SIG-M5 treated with dmso at 0.1 percent for 504 hours (cell line): ENCODE measurements at regions not wholly inside any gene's neighbourhood (a gene's known extent, or its start where the extent isn't known, plus 50 kb on each side); places are given as distances from the start of the nearest gene placed in this dataset.
"Not testable (repeated sequence)": the region's sequence is repeated elsewhere in the genome, so short reads cannot be mapped to it uniquely, and the experiment has no call there.

ENCODE experiments used
- DNase-seq: peaks from one replicate; lab custom pipeline; 2025; ENCODE audit not compliant: unreplicated experiment; lab: John Stamatoyannopoulos, UW

DNA sequence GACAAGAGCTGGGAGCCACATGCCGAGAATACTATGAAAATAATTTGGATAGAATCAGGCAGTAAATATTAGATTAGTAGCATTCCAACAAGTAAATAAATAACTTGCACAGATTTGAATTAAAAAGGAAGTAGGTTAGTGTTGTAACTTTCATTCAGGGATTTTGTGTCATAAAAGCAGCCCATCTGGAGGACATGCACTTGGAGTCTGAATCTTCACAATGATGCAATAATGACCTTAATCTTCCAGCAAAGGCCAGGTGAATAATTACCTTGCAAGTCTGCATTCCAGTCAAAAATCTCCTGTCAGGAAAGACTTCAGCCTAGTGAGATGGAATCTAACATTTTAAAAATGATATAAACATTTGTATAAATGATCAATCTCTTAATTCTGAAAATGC, 518.1 kb downstream of the KCNJ2 start:
- DNase-seq, result no peak

DNA sequence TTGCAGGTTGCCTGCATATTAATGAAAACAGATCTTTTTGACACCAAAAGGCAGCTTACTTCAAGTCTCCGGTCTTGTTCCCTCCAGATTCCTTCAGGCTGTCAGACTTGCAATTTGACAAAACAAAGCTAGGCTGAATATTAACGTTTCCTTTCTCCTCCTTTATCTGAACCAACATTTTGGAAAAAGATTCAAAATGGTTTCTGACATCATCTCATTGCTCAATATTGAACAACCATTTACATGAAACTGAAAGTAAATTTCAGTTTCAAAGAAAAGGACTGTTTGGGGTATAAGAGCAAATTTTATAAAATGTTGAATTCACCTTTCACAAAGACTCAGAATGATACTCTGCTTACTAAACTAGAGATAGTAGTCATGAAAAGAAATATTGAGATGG, 521.8 kb downstream of the KCNJ2 start:
- no peak for DNase-seq

DNA sequence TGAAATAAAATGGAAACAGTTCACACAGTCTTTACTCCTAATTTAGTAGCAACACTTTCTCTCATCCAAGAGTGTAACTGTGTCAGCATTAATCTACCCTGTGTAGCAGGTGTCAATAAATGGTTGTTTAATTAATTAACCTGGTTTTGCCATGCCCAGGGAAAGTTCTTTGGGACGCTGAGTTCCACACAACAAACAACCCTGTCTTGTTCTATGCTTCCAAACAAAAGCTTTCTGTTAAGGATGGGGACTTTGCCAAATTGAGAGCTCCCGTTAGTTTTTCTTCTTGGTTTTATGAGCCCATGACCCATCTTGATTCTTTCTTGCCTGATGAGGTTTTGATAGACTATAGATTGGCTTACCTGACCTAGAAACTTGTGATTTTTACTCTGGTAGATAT, 530.1 kb downstream of the KCNJ2 start:
- DNase-seq, result no peak

DNA sequence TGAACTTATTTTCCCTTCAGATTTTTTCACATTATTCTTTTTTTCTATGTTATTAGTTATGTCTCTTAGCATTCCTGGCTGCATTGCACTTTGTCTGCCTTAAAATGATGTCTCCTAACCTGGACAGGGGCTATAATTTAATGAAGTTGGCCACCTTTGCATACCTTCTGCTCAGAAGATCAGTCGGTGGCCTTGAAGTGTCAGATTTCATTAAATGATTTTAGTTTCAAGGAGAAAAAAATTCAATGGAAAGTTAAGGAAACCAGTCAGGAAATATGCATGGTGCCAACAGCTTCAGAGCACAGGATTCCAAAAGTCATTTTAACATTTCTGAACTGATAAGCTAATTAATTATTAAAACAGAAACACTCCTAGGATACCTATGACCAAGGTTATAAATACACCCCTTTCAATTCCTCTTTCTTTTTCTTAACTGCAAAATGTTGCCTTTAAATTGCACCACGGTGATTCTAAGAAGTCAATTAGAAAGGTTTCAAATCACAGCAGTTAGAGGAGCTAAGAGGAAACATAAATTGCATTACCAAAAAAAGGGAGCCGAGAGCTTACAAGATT, 533.4 kb downstream of the KCNJ2 start:
- no peak for DNase-seq

DNA sequence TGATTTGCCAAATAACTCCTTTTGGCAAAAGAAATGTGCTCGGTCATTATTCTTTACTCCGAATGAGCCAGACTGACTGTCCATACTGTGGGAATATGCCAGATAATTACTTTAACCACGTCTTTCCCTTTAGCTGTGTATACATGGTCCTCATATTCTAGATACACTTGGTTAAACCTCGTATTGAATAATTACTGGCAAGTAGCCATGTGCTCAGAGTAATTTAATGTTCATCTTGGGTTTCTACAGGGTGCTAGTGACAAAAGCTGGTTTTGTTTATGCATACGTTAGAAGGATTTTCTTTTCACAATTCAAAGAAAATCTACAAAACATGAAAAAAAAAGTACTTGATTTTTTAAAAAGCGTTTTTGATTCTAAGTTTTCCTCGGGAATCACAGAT, 540.3 kb downstream of the KCNJ2 start:
- DNase-seq, result no peak

DNA sequence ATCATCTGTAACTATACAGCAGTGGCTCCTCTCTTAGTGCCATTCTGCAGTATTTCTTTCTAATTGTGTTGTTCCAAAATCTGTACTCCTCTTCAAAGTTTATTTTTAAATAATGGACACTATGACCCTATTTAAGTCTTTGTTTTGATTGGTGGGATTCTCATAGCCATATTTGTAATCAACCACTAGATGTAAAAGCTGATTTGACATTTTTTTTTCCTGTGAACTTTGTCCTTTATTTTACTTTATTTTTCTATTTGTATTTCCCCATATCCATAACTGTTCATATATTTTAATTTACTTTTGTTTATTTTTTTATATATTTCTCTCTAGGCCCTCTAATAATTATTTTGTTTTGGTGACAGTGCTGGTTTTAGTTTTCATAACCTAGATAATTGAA, 544.4 kb downstream of the KCNJ2 start:
- DNase-seq, result no peak

DNA sequence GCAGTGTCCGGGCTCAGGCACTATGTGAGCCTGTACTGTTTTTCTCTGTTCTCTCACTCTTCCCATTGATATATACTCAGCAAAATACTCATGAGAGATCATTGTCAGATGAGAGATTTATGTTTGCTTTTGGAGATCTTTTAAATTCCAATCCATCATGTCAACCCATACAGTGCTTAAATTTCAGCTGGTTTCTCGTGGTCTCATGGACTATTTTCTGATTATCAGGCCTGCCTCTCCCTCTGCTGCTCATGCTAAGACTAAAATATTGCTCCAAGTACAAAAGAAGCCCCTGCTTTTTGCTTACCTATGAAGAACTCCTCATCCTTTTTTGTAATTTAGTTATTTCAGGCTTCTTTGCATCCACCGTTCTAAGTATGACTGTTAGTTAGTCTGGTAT, 547.2 kb downstream of the KCNJ2 start:
- DNase-seq, result no peak

DNA sequence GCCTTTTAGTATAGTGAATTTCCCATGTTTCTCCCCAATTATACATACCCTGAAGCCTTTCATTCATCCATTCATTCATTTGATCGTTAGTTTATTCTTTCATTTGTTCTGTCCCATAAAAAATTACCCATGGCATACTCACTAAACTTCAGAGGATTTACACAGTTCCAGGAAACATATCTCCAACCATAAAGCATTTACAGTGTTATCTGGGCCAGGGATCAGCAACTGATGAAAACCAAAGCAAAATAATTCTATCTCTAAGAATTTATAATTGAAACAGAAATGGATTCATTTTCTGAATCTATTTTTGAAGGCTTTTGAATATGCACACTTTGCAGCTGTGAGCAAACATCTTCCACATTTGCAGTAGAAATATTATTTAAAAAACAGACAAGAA, 547.7 kb downstream of the KCNJ2 start:
- no peak for DNase-seq

DNA sequence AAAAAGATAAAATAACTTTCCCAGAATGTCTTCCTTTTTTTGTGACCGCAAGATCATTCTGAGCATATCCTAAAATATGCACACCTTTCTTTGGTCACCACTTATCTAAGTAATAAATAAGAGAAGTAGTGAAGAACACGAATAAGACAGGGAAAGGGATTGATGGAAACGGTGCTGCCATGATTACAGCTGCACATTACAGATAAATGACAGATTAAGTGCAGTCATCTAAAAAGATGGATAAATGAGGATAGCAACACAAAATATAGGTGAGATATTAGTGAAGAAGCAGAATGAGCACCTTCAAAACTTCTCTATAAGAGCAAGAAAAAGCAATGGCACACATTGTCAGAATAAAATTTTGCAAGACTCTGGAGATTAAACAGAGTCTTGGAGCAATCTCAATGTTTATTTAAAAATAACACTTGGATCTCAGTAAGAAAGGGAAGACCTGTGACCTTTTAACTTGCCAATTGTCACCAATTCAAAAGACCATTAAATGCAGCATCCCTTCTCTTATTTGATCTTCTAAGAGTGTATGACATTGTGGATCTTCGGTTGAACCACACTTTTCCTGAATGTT, 567.1 kb downstream of the KCNJ2 start:
- DNase-seq, result no peak

DNA sequence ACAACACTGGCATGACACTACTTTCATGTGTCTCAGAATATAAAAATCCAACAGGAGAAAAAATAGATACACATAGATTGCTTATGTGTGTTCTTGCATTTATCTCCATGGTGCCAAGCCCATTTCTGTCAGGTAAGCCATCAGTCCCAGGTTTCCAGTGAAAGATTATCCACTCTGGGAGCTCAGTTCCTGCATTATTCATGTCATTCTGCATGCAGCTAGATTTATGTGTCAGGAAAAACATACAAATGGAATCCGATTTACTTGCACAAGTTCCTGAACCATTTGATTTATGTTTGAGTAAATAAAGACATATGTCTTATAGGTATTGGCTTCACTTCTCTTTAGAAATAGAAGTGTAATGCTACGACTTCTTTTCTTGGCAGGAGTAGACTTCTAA, 569.7 kb downstream of the KCNJ2 start:
- DNase-seq, result no peak

DNA sequence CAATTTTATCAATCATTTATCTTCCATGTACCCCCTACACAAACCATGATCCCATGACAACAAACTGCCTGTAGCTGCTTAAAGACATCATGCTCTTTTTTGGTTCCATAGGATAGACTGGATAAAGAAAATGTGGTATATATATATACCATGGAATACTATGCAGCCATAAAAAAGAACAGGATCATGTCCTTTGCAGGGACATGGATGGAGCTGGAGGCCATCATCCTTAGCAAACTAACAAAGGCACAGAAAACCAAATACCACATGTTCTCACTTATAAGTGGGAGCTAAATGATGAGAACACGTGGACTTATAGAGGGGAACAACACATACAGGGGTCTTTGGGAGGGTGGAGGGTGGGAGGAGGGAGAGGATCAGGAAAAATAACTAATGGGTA, 577.2 kb downstream of the KCNJ2 start:
- not testable (repeated sequence) for DNase-seq

DNA sequence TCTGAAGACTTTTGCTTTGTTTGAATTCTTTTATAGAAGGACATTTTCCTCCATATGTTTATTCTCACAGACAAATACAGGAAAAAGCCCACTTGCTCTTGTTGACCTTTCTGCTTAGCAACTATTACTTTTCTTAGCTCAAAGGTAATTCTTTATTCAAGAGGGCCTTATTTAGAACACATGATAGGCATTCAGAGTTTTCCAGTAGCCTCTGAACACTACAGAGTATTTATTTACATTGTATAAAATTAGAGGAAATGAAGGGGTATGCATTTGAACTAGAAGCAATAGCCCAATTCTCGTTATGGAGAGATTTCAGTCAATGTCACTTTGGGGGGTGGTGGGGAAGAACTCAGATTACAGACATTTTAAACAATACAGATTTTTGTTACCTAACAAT, 581.7 kb downstream of the KCNJ2 start:
- DNase-seq, result no peak

DNA sequence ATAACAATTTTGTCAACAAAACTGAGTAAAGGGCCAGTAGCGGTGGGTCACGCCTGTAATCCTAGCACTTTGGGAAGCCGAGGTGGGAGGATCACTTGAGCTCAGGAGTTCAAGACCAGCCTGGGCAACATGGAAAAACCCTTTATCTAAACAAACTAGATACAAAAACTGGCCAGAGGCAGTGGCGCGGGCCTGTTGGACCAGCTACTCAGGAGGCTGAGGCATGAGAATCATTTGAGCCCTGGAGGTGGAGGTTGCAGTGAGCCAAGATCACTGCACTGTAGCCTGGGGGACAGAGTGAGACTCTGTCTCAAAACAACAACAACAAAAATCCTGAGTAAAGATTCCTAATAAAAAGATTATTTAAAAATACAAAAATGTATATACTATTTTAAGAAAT, 583.1 kb downstream of the KCNJ2 start:
- not testable (repeated sequence) for DNase-seq

DNA sequence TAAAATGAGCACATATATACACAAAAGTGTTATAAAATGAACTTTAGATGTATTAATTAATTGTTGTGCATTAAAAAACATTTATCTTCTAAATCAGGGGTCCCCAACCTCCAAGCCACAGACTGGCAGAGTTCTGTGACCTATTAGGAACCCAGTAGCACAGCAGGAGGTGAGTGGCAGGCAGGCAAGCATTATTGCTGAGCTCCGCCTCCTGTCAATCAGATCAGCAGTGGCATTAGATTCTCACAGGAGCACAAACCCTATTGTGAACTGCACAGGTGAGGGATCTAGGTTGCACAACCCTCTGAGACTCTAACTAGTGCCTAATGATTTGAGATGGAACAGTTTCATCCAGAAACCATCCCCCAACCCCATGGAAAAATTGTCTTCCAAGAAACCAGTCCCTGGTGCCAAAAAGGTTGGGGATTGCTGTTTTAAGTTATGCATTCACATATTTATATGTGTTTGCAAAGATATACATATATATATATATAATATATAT, 583.7 kb downstream of the KCNJ2 start:
- no peak for DNase-seq

DNA sequence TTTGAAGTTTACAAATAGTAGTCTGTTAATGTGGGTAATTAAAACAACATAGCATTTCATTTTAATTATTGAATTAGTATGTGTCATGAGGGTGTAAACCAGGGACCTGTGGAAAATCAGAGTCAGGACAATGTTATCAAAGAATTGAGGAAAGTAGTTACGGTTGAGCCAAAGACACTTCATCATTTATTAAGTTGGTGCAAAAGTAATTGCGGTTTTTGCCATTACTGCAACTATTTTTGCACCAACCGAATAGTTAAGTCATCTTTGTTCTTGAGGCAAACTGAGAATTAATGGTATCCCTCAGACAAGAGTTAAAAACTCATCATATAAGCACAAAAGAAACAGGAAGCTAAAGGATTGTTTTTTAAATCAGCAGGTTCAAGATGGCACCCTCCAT, 593.7 kb downstream of the KCNJ2 start:
- DNase-seq, result no peak

DNA sequence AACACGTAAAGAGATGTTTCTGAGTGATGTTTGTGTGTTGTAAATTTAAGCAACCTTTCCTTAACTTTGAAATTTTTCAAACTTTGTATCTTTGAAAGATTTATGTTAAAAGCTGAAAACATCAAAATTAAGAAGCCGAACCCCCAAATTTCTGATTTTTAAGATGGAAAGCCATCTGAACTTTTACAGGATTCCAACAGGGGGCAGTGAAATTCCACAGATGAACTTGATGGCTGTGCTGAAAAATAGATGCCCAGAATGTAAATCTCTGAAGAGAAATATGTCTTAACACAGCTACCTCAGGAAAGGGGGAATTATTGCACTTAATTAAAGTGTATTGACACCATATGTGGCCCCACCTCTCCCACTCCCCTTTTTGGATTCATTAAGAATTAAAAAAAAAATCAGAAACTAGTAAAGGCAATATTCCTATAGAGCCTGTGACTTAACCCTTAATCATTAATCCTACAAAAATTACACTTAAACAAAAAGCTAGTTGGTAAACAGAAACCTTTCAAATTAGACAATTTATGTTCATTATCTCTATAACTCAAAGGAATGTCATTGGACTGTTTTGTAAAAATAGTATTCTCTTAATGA, 597.9 kb downstream of the KCNJ2 start:
- DNase-seq, result peak; percentile 29

DNA sequence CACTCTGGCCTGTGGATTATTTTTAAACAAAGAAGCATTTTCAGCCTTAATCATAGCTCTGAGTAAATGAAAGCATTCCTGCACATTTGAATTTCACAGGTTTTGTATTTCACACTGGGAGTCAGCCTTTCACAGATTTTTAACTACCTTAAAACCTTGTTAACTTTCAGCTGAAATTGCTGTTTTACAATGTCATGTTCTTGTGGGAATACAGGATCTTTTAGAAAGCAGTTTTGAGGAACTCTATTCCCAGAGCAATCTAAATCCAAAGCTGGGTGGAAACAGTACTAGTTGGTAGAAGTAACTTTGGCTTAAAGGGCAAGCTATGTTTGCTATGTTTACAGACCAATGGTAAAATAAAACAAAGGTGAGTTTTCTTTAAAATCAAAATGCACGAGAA, 600.6 kb downstream of the KCNJ2 start:
- no peak for DNase-seq

DNA sequence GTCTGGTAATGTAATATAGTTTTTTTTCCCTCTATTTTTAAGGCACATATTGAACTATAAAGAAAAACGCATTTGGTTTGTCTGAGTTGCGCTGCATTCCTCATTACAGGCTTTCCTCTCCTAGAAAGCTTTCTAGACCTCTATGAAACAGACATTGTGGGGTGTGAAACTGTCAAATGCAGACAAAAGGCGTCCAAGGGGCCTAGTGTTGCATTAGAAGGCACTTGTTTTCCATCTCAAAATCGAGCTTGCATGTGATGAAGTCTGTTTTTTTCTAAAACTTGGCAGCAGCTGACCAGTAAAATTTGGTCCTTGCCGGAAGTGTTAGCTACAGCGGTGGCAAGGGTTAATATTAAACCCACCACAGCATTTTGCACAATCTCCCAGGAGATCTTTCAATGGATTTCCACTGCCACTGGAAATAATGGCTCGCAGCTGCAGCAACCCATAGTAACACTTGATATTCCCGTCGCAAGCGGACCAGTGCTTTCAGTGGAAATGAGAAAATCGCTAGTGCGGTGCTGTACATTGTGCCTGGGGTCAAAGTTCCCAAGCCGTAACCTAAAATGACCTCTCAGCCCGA, 602.6 kb downstream of the KCNJ2 start:
- DNase-seq, result no peak

DNA sequence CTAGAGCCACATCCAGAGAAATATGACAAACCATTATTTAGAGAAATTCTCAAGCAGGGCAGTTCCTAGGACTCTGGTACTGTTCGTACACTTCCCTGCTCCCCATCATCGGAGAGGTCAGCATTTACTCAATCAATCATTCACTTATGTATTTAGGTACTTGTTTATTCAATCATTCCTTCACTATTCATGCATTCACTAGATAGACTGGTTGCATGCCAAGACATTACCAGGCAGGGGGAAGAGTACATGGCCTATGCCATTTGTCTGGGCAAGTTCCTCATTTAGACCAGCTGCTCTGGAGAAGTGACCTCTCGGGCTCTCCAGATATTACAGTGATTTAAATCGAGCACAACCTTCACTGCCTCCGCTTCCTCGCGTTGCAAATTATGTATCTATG, 603.4 kb downstream of the KCNJ2 start:
- DNase-seq, result no peak

DNA sequence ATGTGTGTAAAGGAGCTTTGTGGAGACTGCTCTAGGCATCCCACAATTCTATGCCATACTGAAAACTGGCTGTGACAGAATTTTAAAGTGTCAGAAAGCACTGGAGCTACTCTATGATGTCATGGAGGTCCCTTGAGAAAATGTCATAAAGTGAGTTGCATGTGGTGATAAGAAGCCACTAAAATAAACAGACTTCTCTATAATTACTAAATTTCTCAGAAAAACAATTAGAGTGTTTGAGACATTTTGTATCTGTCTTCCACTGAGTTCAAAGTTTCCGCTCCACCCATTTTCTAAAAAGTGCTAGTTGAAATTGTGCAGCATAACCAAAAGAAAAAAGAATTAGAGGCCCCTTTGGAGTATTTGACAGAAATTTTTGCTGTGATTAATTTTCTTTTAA, 603.9 kb downstream of the KCNJ2 start:
- DNase-seq, result no peak

DNA sequence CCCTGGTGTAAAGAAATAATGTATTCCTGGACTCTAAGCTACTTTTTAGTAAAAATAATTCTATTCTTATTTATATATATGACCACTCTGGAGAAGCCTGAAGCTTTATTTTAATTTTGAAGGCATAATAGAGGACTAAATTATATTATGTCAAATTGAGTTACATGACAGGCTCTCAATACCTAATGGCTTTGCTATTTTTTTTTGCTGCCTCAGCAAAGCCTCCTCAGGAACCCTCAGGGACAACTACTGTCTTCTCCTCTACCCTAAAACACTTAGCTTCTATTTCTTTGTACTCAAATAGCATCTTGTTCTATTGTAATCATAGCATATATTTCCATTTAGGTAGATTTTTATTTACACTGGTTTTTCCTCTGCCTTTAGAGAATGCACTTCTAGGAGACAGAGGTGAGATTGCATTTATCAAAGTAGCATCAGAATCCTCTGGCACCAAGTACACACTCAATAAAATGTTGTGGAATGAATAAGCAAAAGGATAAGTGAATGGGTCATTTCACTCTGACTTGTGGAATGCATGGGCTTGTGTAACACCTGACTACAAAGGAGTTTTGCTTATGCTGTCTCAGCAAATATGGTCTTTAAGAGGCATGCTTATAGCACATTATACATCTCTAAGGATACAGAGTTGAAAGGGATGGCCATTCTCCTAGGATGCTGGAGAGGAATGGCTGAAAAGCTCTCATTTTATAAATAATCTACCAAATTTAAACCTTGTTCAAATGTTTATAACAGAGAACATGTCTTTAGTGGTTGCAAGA, 605.2 kb downstream of the KCNJ2 start:
- no peak for DNase-seq

DNA sequence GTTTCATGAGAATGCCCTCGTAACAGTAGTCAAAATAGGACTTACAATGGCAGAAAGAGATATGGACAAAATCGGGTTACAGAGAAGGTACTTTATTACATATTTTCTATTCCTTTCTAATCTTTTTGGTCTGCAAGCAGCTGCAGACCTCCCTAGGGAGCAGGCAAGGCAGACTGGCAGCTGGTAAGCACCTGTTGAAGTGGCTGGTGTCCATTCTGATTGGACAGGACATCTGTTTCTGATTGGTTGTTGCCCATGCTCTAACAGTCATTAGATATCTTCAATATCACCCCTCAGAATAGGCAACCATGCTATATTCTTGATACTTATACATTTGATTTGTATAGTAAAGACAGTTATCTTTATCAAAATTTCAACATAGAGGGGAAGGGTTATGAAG, 606.3 kb downstream of the KCNJ2 start:
- DNase-seq, result no peak
